ENCODE measurements at regions not wholly inside any gene's neighbourhood (a gene's known extent, or its start where the extent isn't known, plus 50 kb on each side); places are given as distances from the start of the nearest gene placed in this dataset.

DNA sequence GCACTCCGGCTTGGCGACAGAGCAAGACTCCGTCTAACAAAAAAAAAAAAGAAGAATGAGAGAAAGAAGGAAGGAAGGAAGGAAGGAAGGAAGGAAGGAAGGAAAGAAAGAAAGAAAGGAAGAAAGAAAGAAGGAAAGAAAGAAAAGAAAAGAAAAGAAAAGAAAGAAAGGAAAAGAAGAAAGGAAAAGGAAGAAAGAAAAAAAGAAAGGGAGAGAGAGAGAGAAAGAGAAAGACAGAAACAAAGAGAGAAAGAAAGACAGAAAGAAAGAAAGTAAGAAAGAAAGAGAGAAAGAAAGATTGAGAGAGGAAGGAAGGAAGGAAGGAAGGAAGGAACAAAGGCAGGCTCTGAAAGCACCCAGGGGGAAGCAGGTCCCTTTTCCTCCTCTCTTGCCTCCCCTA, 336.6 kb upstream of the GATB start:
- H3T11ph ChIP-seq (ENCODE audit: low read length), result no peak overlapping the region
- no peak overlapping the region for H3K23ac ChIP-seq (ENCODE audit: insufficient read length, low read depth, low read length)
- no peaks in the 10 kb centered on the region for H3K36me3 Mint-ChIP-seq (ENCODE audit: insufficient read depth in 1 of 3, low read depth in 3 of 3)
- H3K9me3 ChIP-seq (ENCODE audit: control insufficient read depth, low read depth, low read length), result no peaks in the 10 kb centered on the region
- H3K4me3 Mint-ChIP-seq, result no peak overlapping the region
- H2AFZ ChIP-seq (ENCODE audit: low read length), result no peak overlapping the region
- peaks cover 4% of the 10 kb centered on the region; the same call in 1 of the 2 replicates for H3K27me3 Mint-ChIP-seq (ENCODE audit: low read depth)
- no peaks in the 10 kb centered on the region for H3K79me2 ChIP-seq (ENCODE audit: insufficient read depth, low read length)
- H3K79me1 ChIP-seq (ENCODE audit: insufficient read depth, low read depth, low read length, poor library complexity, severe bottlenecking), result no peaks in the 10 kb centered on the region
- no peaks in the 10 kb centered on the region for H3K9me3 Mint-ChIP-seq
- H3K27ac Mint-ChIP-seq, result no peak overlapping the region; a peak in 1 of 7 replicates
- no peak overlapping the region for H3K14ac ChIP-seq (ENCODE audit: insufficient read depth, low read length)
- DNase-seq, result no peak
- TF ChIP-seq, protein P1, sequence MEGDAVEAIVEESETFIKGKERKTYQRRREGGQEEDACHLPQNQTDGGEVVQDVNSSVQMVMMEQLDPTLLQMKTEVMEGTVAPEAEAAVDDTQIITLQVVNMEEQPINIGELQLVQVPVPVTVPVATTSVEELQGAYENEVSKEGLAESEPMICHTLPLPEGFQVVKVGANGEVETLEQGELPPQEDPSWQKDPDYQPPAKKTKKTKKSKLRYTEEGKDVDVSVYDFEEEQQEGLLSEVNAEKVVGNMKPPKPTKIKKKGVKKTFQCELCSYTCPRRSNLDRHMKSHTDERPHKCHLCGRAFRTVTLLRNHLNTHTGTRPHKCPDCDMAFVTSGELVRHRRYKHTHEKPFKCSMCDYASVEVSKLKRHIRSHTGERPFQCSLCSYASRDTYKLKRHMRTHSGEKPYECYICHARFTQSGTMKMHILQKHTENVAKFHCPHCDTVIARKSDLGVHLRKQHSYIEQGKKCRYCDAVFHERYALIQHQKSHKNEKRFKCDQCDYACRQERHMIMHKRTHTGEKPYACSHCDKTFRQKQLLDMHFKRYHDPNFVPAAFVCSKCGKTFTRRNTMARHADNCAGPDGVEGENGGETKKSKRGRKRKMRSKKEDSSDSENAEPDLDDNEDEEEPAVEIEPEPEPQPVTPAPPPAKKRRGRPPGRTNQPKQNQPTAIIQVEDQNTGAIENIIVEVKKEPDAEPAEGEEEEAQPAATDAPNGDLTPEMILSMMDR (conservative IDR thresholded peaks at IDR 0.05), result no peak
- no peak overlapping the region for H3K4ac ChIP-seq (ENCODE audit: low read depth, low read length)
- H3K27ac ChIP-seq (ENCODE audit: insufficient read length, low read depth, low read length), result no peak overlapping the region
- 0 out of 2 replicates have a peak, but pooled peaks cover 3% of the 10 kb centered on the region for H3K4me1 ChIP-seq (ENCODE audit: insufficient read depth, low read length)
- H3K18ac ChIP-seq (ENCODE audit: insufficient read length, low read depth, low read length), result no peak overlapping the region
- H3K27me3 ChIP-seq (ENCODE audit: insufficient read depth, low read length), result no peaks in the 10 kb centered on the region
- H3K23me2 ChIP-seq (ENCODE audit: insufficient read length, low read depth, low read length, poor library complexity, severe bottlenecking), result no peaks in the 10 kb centered on the region
- no peak overlapping the region for H3K56ac ChIP-seq (ENCODE audit: insufficient read length, low read depth, low read length)
- no peak overlapping the region for H2BK15ac ChIP-seq (ENCODE audit: low read depth, low read length)
- H3K9ac ChIP-seq (ENCODE audit: extremely low read depth, insufficient read length, low read length), result no peak overlapping the region
- H2BK5ac ChIP-seq (ENCODE audit: insufficient read length, low read length), result no peak overlapping the region
- H3K4me1 Mint-ChIP-seq, result peaks cover 6 to 8% of the 10 kb centered on the region in 2 experiments; a peak in 3 of 4 replicates
- no peak overlapping the region for H2BK120ac ChIP-seq (ENCODE audit: low read depth, low read length, poor library complexity, severe bottlenecking)
- H2AK5ac ChIP-seq (ENCODE audit: insufficient read length, low read length), result no peak overlapping the region
- H4K8ac ChIP-seq (replicated peaks; ENCODE audit: insufficient read length, low read depth, low read length), result no peak overlapping the region
- no peak overlapping the region for H3K4me2 ChIP-seq (ENCODE audit: insufficient read depth, insufficient read length, low read length)
- no peaks in the 10 kb centered on the region for H4K20me1 ChIP-seq (ENCODE audit: control insufficient read depth, insufficient read depth, insufficient read length)
- WGBS (ENCODE audit: extremely low coverage, insufficient read length, low lambda C conversion rate), result no CpG with 5 or more reads among the region's 3 CpGs
- no peak overlapping the region for H4K5ac ChIP-seq (ENCODE audit: insufficient read length, low read depth, low read length)
- H2BK12ac ChIP-seq (ENCODE audit: insufficient read length, low read depth, low read length), result no peak overlapping the region
- H4K91ac ChIP-seq (ENCODE audit: insufficient read length, low read depth, low read length), result no peak overlapping the region
- no peak overlapping the region for H2BK20ac ChIP-seq (ENCODE audit: low read depth, low read length, poor library complexity, severe bottlenecking)
